ENCODE measurements at regions not wholly inside any gene's neighbourhood (a gene's known extent, or its start where the extent isn't known, plus 50 kb on each side); places are given as distances from the start of the nearest gene placed in this dataset.

- H3K9me3 ChIP-seq (ENCODE audit: low read depth) = no peaks in the 10 kb centered on the region
- TF ChIP-seq EZH2phosphoT487 (IDR thresholded peaks at IDR 0.05; ENCODE audit: insufficient read depth, low read depth) (no peak), EZH2 (IDR thresholded peaks at IDR 0.05; ENCODE audit: insufficient read depth, poor library complexity, severe bottlenecking) (no peak)
- H3K27me3 ChIP-seq (replicated peaks; ENCODE audit: insufficient read depth) = no peaks in the 10 kb centered on the region
- no peaks in the 10 kb centered on the region for H3K9me2 ChIP-seq (ENCODE audit: insufficient read depth)
- no peaks in the 10 kb centered on the region for H3F3A ChIP-seq (ENCODE audit: insufficient read depth)
- no peak overlapping the region for H2AFZ ChIP-seq
- H4K20me1 ChIP-seq (ENCODE audit: insufficient read depth) = no peaks in the 10 kb centered on the region
- H3K4me2 ChIP-seq (ENCODE audit: unreplicated experiment) = no peak overlapping the region
- H3K27ac ChIP-seq = no peak overlapping the region
- no peaks in the 10 kb centered on the region for H3K4me1 ChIP-seq (ENCODE audit: insufficient read depth)
- in situ Hi-C loops (cut with MboI) = no loop called here
- DNase-seq = no peak
- H3K79me2 ChIP-seq (ENCODE audit: insufficient read depth) = no peaks in the 10 kb centered on the region
- no peaks in the 10 kb centered on the region for H3K36me3 ChIP-seq (ENCODE audit: low read depth)
- WGBS, 2 experiments (ENCODE audit: low coverage in 1 of 2, low lambda C conversion rate in 2 of 2, missing lambda C conversion rate in 2 of 2) = 39 to 47% methylated on average over 11 to 12 of the region's 12 CpGs
- H3K9ac ChIP-seq = no peak overlapping the region
- H3K4me3 ChIP-seq = no peak overlapping the region
These were observed 741.0 kb downstream of the BRD1 start for GRCh38 chr22:49086606-49087157.

DNA sequence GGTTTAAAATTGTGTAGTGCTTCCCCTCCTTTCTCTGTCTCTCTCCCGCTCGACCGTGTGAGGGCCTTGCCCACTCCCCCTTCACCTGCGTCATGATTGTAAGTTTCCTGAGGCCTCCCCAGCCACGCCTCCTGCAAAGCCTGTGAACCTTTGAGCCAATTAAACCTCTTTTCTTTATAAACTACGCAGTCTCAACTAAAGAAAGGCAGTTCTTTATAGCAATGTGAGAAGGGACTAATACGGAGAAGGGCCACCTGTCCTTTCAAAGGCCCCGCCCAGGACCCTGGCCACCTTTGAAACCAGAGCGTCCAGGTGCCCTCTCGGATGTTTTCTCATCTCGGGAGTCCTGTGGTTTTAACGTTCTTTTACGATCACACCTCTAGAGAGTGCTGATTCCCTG is 741.5 kb downstream of the BRD1 start:
- no peak overlapping the region for H3K4me3 ChIP-seq
- H3K9me2 ChIP-seq (ENCODE audit: insufficient read depth) = no peaks in the 10 kb centered on the region
- no peak overlapping the region for H3K9ac ChIP-seq
- H3K9me3 ChIP-seq (ENCODE audit: low read depth) = no peaks in the 10 kb centered on the region
- 47 to 56% methylated on average over 13 of the region's 13 CpGs for WGBS, 2 experiments (ENCODE audit: low coverage in 1 of 2, low lambda C conversion rate in 2 of 2, missing lambda C conversion rate in 2 of 2)
- in situ Hi-C loops (cut with MboI) = no loop called here
- H3K79me2 ChIP-seq (ENCODE audit: insufficient read depth) = no peaks in the 10 kb centered on the region
- no peak overlapping the region for H3K4me2 ChIP-seq (ENCODE audit: unreplicated experiment)
- no peak overlapping the region for H3K27ac ChIP-seq
- H3F3A ChIP-seq (ENCODE audit: insufficient read depth) = no peaks in the 10 kb centered on the region
- H3K36me3 ChIP-seq (ENCODE audit: low read depth) = no peaks in the 10 kb centered on the region
- no peak for DNase-seq
- no peaks in the 10 kb centered on the region for H3K27me3 ChIP-seq (replicated peaks; ENCODE audit: insufficient read depth)
- no peak overlapping the region for H2AFZ ChIP-seq
- TF ChIP-seq EZH2phosphoT487 (IDR thresholded peaks at IDR 0.05; ENCODE audit: insufficient read depth, low read depth) = no peak
- TF ChIP-seq EZH2 (IDR thresholded peaks at IDR 0.05; ENCODE audit: insufficient read depth, poor library complexity, severe bottlenecking) = no peak
- no peaks in the 10 kb centered on the region for H4K20me1 ChIP-seq (ENCODE audit: insufficient read depth)
- no peaks in the 10 kb centered on the region for H3K4me1 ChIP-seq (ENCODE audit: insufficient read depth)

- 73 to 79% methylated on average over 8 of the region's 8 CpGs for WGBS, 2 experiments (ENCODE audit: low coverage in 1 of 2, low lambda C conversion rate in 2 of 2, missing lambda C conversion rate in 2 of 2)
- no peak overlapping the region for H2AFZ ChIP-seq
- no peaks in the 10 kb centered on the region for H3K79me2 ChIP-seq (ENCODE audit: insufficient read depth)
- H3K4me3 ChIP-seq = no peak overlapping the region
- no peaks in the 10 kb centered on the region for H4K20me1 ChIP-seq (ENCODE audit: insufficient read depth)
- no peak overlapping the region for H3K9ac ChIP-seq
- no peaks in the 10 kb centered on the region for H3K27me3 ChIP-seq (replicated peaks; ENCODE audit: insufficient read depth)
- DNase-seq = no peak
- in situ Hi-C loops (cut with MboI) = no loop called here
- H3F3A ChIP-seq (ENCODE audit: insufficient read depth) = no peaks in the 10 kb centered on the region
- no peak for TF ChIP-seq EZH2phosphoT487 (IDR thresholded peaks at IDR 0.05; ENCODE audit: insufficient read depth, low read depth)
- TF ChIP-seq EZH2 (IDR thresholded peaks at IDR 0.05; ENCODE audit: insufficient read depth, poor library complexity, severe bottlenecking) = no peak
- no peaks in the 10 kb centered on the region for H3K4me1 ChIP-seq (ENCODE audit: insufficient read depth)
- H3K4me2 ChIP-seq (ENCODE audit: unreplicated experiment) = no peak overlapping the region
- H3K9me3 ChIP-seq (ENCODE audit: low read depth) = no peaks in the 10 kb centered on the region
- H3K27ac ChIP-seq = no peak overlapping the region
- no peaks in the 10 kb centered on the region for H3K9me2 ChIP-seq (ENCODE audit: insufficient read depth)
- H3K36me3 ChIP-seq (ENCODE audit: low read depth) = no peaks in the 10 kb centered on the region
These were observed 743.5 kb downstream of the BRD1 start for GRCh38 chr22:49084206-49084605.

- Histone ChIP-seq H3K9me2 (ENCODE audit: insufficient read depth) (no peaks in the 10 kb centered on the region), H3K27ac (no peak overlapping the region), H3F3A (ENCODE audit: insufficient read depth) (no peaks in the 10 kb centered on the region), H3K4me3 (no peak overlapping the region), H2AFZ (no peak overlapping the region), H3K36me3 (ENCODE audit: low read depth) (no peaks in the 10 kb centered on the region), H4K20me1 (ENCODE audit: insufficient read depth) (no peaks in the 10 kb centered on the region), H3K9ac (no peak overlapping the region), H3K79me2 (ENCODE audit: insufficient read depth) (no peaks in the 10 kb centered on the region), H3K27me3 (replicated peaks; ENCODE audit: insufficient read depth) (no peaks in the 10 kb centered on the region), H3K4me2 (ENCODE audit: unreplicated experiment) (no peak overlapping the region), H3K4me1 (ENCODE audit: insufficient read depth) (no peaks in the 10 kb centered on the region), H3K9me3 (ENCODE audit: low read depth) (no peaks in the 10 kb centered on the region)
- DNase-seq = no peak
- TF ChIP-seq EZH2phosphoT487 (IDR thresholded peaks at IDR 0.05; ENCODE audit: insufficient read depth, low read depth) = no peak
- no peak for TF ChIP-seq EZH2 (IDR thresholded peaks at IDR 0.05; ENCODE audit: insufficient read depth, poor library complexity, severe bottlenecking)
- WGBS, 2 experiments (ENCODE audit: low coverage in 1 of 2, low lambda C conversion rate in 2 of 2, missing lambda C conversion rate in 2 of 2) = 50 to 59% methylated on average over 8 of the region's 8 CpGs
- in situ Hi-C loops (cut with MboI) = no loop called here
These were observed 744.1 kb downstream of the BRD1 start for GRCh38 chr22:49083607-49084006.

DNA sequence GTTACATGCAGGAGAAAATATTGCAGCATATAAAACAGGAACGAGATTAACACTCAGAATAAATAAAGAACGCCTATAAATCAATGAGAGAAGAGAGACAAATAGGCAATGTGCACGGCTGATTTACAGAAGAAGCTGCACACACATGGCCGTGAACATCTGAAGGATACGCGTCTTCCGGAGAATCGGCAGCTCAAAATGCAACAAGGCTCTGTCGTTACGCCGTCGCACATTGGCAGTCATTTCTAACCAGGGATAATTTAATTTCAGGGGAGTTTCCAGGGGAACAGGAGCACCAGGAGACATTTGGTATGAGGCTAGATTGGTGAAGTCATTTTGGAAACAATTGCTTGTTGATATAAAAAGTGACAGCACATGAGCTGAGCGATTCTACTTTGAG is 745.2 kb downstream of the BRD1 start:
- Histone ChIP-seq H3K4me3 (no peak overlapping the region), H3K27me3 (replicated peaks; ENCODE audit: insufficient read depth) (no peaks in the 10 kb centered on the region), H3K36me3 (ENCODE audit: low read depth) (no peaks in the 10 kb centered on the region), H3K4me1 (ENCODE audit: insufficient read depth) (no peaks in the 10 kb centered on the region), H3K79me2 (ENCODE audit: insufficient read depth) (no peaks in the 10 kb centered on the region), H3K9ac (no peak overlapping the region), H3K27ac (no peak overlapping the region), H4K20me1 (ENCODE audit: insufficient read depth) (no peaks in the 10 kb centered on the region), H3K9me2 (ENCODE audit: insufficient read depth) (no peaks in the 10 kb centered on the region), H2AFZ (no peak overlapping the region), H3F3A (ENCODE audit: insufficient read depth) (no peaks in the 10 kb centered on the region), H3K4me2 (ENCODE audit: unreplicated experiment) (no peak overlapping the region), H3K9me3 (ENCODE audit: low read depth) (no peaks in the 10 kb centered on the region)
- 72 to 80% methylated on average over 13 of the region's 13 CpGs for WGBS, 2 experiments (ENCODE audit: low coverage in 1 of 2, low lambda C conversion rate in 2 of 2, missing lambda C conversion rate in 2 of 2)
- no peak for DNase-seq
- TF ChIP-seq EZH2 (IDR thresholded peaks at IDR 0.05; ENCODE audit: insufficient read depth, poor library complexity, severe bottlenecking) = no peak
- TF ChIP-seq EZH2phosphoT487 (IDR thresholded peaks at IDR 0.05; ENCODE audit: insufficient read depth, low read depth) = no peak
- in situ Hi-C loops (cut with MboI) = no loop called here
